ENCODE measurements at regions not wholly inside any gene's neighbourhood (a gene's known extent, or its start where the extent isn't known, plus 50 kb on each side); places are given as distances from the start of the nearest gene placed in this dataset.

GRCh38 chr6:109236115-109237076 is 141.1 kb downstream of the CEP57L1 start:
- Histone ChIP-seq H3K27me3 (ENCODE audit: low read depth) (no peaks in the 10 kb centered on the region), H3K4me3 (no peak overlapping the region), H3K9me3 (replicated peaks) (no peaks in the 10 kb centered on the region), H3K4me1 (peaks cover 30% of the 10 kb centered on the region), H3K27ac (replicated peaks) (no peak overlapping the region), H3K36me3 (no peaks in the 10 kb centered on the region)
- intact Hi-C loops (cut with micrococcal nuclease), result no loop called here
- peak; percentile 34 for TF ChIP-seq CTCF (IDR thresholded peaks at IDR 0.05; ENCODE audit: borderline replicate concordance)
- DNase-seq, result no peak

DNA sequence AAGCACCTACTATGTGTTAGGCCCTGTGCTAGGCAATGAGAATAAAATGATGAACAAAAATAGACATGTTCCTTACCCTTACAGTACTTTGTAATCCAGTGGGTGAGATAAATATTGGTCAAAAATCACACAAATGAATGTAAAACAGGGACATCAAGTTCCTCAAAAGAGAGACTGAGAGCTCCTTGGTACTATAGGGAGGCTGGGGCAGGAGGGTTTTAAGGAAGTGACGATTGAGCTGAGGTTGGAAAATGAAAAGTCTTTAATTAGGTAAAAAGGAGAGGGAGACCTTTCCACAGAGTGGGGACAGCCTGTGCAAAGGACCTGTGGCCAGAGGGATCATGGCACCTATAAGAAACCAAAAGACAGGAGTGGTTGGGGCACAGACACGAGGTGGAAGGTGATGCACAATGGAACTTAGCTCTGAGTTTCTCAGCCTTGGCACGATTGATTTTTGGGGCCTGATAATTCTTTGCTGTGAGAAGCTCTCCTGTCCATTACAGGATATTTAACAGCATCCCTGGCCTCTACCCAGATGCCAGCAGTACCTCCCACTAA is 140.3 kb downstream of the CEP57L1 start:
- no peaks in the 10 kb centered on the region for H3K27me3 ChIP-seq (ENCODE audit: low read depth)
- no peaks in the 10 kb centered on the region for H3K36me3 ChIP-seq
- no peak overlapping the region for H3K27ac ChIP-seq (replicated peaks)
- H3K9me3 ChIP-seq (replicated peaks), result no peaks in the 10 kb centered on the region
- intact Hi-C loops (cut with micrococcal nuclease), result no loop called here
- no peak for DNase-seq
- no peak overlapping the region for H3K4me3 ChIP-seq
- TF ChIP-seq CTCF (IDR thresholded peaks at IDR 0.05; ENCODE audit: borderline replicate concordance), result no peak
- peaks cover 22% of the 10 kb centered on the region for H3K4me1 ChIP-seq

DNA sequence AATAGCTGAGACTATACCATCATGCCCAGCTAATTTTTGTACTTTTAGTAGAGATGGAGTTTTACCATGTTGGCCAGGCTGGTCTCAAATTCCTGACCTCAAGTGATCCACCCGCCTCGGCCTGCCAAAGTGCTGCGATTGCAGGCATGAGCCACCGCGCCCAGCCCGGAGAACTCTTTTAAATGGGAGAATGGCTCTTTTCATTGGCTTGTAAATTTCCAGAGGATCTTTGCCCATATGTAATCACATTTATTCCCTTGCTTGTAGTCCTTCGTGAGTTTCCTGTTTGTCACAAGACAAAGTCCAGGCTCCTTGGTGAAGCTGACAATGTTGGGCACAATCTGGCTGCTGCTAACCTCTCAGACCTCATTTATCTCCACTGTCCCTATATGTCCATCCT is 135.1 kb downstream of the CEP57L1 start:
- Histone ChIP-seq H3K4me1 (no peaks in the 10 kb centered on the region), H3K4me3 (no peak overlapping the region), H3K9me3 (replicated peaks) (no peaks in the 10 kb centered on the region), H3K36me3 (no peaks in the 10 kb centered on the region), H3K27ac (replicated peaks) (no peak overlapping the region), H3K27me3 (ENCODE audit: low read depth) (no peaks in the 10 kb centered on the region)
- intact Hi-C loops (cut with micrococcal nuclease), result no loop called here
- no peak for DNase-seq
- TF ChIP-seq CTCF (IDR thresholded peaks at IDR 0.05; ENCODE audit: borderline replicate concordance), result no peak

GRCh38 chr6:109229536-109229935 is 134.2 kb downstream of the CEP57L1 start:
- Histone ChIP-seq H3K27me3 (ENCODE audit: low read depth) (no peaks in the 10 kb centered on the region), H3K4me1 (no peaks in the 10 kb centered on the region), H3K9me3 (replicated peaks) (no peaks in the 10 kb centered on the region), H3K27ac (replicated peaks) (no peak overlapping the region), H3K36me3 (no peaks in the 10 kb centered on the region), H3K4me3 (no peak overlapping the region)
- intact Hi-C loops (cut with micrococcal nuclease), result no loop called here
- no peak for DNase-seq
- TF ChIP-seq CTCF (IDR thresholded peaks at IDR 0.05; ENCODE audit: borderline replicate concordance), result no peak

DNA sequence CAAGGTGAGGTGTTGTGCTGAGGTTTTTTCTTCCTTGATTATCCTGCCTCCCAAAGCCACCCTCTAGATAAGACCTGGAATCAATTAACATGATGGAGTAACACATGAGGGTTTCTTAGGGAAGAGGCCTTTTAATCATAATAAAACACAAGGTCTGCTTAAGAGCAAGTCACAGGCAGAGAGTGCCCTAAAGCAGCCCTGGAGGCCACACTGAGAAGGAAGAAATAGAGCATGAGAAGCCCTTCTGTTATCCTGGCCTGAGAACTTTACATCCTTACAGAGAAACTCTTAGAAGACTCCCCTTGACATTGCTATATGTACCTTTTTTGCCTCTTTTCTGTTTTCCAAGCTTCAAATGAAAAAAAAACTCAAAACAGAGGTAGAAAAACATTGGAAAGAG is 132.3 kb downstream of the CEP57L1 start:
- DNase-seq, result no peak

More for the DNA sequence above, 132.3 kb downstream of the CEP57L1 start:
- Histone ChIP-seq H3K4me1 (no peaks in the 10 kb centered on the region), H3K4me3 (no peak overlapping the region), H3K27ac (replicated peaks) (no peak overlapping the region), H3K36me3 (no peaks in the 10 kb centered on the region), H3K9me3 (replicated peaks) (no peaks in the 10 kb centered on the region), H3K27me3 (ENCODE audit: low read depth) (no peaks in the 10 kb centered on the region)
- no peak for TF ChIP-seq CTCF (IDR thresholded peaks at IDR 0.05; ENCODE audit: borderline replicate concordance)
- intact Hi-C loops (cut with micrococcal nuclease), result no loop called here

Data from left ventricle myocardium inferior (tissue), 1 donor.